PFSK-1 (cell line): ENCODE measurements at regions not wholly inside any gene's neighbourhood (a gene's known extent, or its start where the extent isn't known, plus 50 kb on each side); places are given as distances from the start of the nearest gene placed in this dataset.

Experiments used
- FOXP2 ChIP-seq: optimal IDR thresholded peaks from 2 replicates; pipeline ENCODE3; 2011; ENCODE audit warnings: borderline replicate concordance, control low read depth, inconsistent platforms; ENCODE audit not compliant: insufficient read depth; ENCODE audit errors: extremely low read length, extremely low read depth
- POLR2AphosphoS5 ChIP-seq: IDR thresholded peaks from 2 replicates; pipeline ENCODE4 v1.6.1; 2012; ENCODE audit warnings: low read depth, mild to moderate bottlenecking, control low read depth, low read length, moderate library complexity
- SIN3A ChIP-seq: IDR thresholded peaks from 2 replicates; pipeline ENCODE4 v1.6.1; 2012; ENCODE audit warnings: mild to moderate bottlenecking, low read length, moderate library complexity, borderline replicate concordance; ENCODE audit not compliant: insufficient read depth
- TAF1 ChIP-seq: IDR thresholded peaks from 2 replicates; pipeline ENCODE4 v1.6.1; 2012; ENCODE audit warnings: low read length, control low read depth, borderline replicate concordance; ENCODE audit not compliant: insufficient read depth
- TF ChIP-seq, protein P1 (sequence below), 2 experiments: IDR thresholded peaks; 2 replicates each; pipeline versions ENCODE4 v1.6.1 to v1.8.0; 2011 to 2012; ENCODE audit warnings: low read depth in 2 of 2, low read length in 2 of 2, control low read depth in 1 of 2, inconsistent platforms in 1 of 2, mild to moderate bottlenecking in 1 of 2, moderate library complexity in 1 of 2; ENCODE audit not compliant: insufficient read depth in 1 of 2

DNA sequence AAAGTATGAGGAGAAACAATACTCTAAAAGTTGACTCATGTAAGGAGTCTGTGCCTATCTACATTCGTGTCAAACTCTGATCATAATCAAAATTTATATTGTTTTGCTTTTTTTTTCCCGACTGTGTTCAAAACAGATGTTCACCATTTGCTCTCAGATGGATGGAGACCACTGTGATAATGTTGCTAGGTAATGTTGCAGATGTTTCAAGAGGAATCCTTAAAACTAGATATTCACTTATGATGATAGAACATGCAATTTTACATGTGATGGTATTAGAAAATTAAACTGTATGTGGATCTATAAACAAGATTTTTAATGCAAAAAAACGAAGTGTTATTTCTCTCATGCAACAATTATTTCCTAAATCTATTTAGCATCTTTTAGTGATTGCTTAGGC, 1080.1 kb downstream of the REEP3 start:
- no peak for TF ChIP-seq TAF1
- TF ChIP-seq, protein P1, sequence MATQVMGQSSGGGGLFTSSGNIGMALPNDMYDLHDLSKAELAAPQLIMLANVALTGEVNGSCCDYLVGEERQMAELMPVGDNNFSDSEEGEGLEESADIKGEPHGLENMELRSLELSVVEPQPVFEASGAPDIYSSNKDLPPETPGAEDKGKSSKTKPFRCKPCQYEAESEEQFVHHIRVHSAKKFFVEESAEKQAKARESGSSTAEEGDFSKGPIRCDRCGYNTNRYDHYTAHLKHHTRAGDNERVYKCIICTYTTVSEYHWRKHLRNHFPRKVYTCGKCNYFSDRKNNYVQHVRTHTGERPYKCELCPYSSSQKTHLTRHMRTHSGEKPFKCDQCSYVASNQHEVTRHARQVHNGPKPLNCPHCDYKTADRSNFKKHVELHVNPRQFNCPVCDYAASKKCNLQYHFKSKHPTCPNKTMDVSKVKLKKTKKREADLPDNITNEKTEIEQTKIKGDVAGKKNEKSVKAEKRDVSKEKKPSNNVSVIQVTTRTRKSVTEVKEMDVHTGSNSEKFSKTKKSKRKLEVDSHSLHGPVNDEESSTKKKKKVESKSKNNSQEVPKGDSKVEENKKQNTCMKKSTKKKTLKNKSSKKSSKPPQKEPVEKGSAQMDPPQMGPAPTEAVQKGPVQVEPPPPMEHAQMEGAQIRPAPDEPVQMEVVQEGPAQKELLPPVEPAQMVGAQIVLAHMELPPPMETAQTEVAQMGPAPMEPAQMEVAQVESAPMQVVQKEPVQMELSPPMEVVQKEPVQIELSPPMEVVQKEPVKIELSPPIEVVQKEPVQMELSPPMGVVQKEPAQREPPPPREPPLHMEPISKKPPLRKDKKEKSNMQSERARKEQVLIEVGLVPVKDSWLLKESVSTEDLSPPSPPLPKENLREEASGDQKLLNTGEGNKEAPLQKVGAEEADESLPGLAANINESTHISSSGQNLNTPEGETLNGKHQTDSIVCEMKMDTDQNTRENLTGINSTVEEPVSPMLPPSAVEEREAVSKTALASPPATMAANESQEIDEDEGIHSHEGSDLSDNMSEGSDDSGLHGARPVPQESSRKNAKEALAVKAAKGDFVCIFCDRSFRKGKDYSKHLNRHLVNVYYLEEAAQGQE (IDR thresholded peaks at IDR 0.05; ENCODE audit: insufficient read depth in 1 of 2, low read depth in 2 of 2, low read length in 2 of 2), result no peak
- TF ChIP-seq POLR2AphosphoS5, result no peak
- TF ChIP-seq SIN3A, result no peak

DNA sequence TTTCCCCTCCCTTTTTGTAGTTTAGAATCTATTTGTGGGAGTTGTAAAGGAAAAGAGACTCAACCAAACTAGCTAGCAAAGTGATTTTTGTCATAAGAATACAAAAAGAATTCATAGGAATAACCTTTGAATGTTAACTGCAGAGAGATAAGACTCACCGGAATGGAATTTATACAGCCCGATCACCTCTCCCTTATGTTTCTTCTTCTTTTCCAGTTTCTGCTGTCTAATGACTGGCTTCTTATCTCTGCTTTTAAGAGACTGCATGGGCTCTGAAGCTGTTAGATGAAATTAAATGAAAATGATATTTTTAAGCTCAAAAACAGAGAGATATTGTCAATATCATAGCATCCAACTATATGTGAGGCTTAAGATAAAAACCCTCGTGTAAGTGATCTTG, 1095.9 kb downstream of the REEP3 start:
- TF ChIP-seq FOXP2 (no peak), TAF1 (no peak), SIN3A (no peak), POLR2AphosphoS5 (no peak)
- TF ChIP-seq, protein P1 (IDR thresholded peaks at IDR 0.05; ENCODE audit: insufficient read depth in 1 of 2, low read depth in 2 of 2, low read length in 2 of 2), result no peak

DNA sequence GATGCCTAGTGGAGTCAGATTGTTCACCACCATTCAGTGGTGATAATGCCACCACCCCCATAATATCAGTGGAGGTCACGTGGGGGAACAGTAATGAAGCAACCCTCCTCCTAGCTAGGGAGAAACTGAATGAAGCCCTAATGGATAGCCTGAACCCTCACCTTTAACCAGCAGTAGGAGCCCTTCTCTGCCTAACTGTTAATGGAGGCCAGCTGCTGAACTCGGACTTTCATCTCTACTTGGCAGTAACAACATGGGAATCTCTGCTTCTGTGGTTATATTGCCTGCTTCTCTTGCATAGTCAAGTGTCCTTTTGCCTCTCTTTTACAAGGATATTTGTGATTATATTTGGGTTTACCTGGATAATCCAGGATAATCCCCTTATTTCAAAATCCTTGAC, 1097.9 kb downstream of the REEP3 start:
- TF ChIP-seq SIN3A, result no peak
- TF ChIP-seq TAF1, result no peak
- TF ChIP-seq FOXP2, result no peak
- TF ChIP-seq, protein P1 (IDR thresholded peaks at IDR 0.05; ENCODE audit: insufficient read depth in 1 of 2, low read depth in 2 of 2, low read length in 2 of 2), result no peak
- TF ChIP-seq POLR2AphosphoS5, result no peak

DNA sequence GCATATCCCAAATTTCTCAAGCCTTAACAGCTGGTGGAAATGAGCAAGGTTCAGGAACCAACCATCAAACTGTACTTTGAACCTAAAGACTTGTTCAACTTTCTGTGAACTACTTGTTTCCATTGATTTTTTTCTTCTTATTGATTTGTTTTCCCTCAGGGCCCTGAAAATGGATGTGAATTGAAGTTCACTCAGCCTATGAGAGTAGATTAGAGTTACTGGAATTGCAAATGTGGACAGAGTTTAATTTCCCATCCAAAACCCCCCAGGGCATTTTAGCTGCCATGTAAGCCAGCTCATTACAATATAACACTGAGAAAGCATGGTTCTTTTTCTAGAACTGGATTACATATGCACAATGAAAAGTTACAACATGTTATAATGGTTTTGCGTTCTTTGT, 1105.7 kb downstream of the REEP3 start:
- TF ChIP-seq SIN3A (no peak), TAF1 (no peak), POLR2AphosphoS5 (no peak), FOXP2 (no peak)
- TF ChIP-seq, protein P1 (IDR thresholded peaks at IDR 0.05; ENCODE audit: insufficient read depth in 1 of 2, low read depth in 2 of 2, low read length in 2 of 2), result no peak

DNA sequence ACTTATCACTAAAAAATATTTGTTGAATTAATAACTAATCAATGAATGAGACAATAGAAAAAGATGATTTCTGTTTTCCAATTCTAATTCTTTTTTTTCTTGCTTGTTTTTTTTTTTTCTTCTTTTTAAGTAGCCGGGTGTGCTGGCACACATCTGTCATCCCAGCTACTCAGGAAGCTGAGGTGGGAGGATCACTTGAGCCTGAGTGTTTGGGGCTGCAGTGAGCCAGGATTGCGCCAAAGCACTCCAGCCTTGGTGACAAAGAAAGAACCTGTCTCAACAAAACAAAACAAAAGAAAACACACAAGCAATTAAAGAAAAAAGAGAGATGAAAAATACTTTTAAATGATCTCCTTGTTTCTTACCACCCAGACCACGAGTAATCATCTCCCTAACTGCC, 1109.3 kb downstream of the REEP3 start:
- TF ChIP-seq, protein P1 (IDR thresholded peaks at IDR 0.05; ENCODE audit: insufficient read depth in 1 of 2, low read depth in 2 of 2, low read length in 2 of 2), result no peak
- TF ChIP-seq POLR2AphosphoS5 (no peak), FOXP2 (no peak), SIN3A (no peak), TAF1 (no peak)
